Peyer's patch (tissue), 4 donors: ENCODE measurements at regions not wholly inside any gene's neighbourhood (a gene's known extent, or its start where the extent isn't known, plus 50 kb on each side); places are given as distances from the start of the nearest gene placed in this dataset.

Experiments
- CTCF ChIP-seq, 6 experiments: fragments of 450-650 bp in 4 of 6; fragments of 200-600 bp in 2 of 6; sonication (generic) in 1 of 6; IDR thresholded peaks; one replicate each; pipeline ENCODE4 v1.5.1; 2017 to 2019; ENCODE audit warnings: antibody characterized with exemption in 6 of 6, mild to moderate bottlenecking in 3 of 6, moderate library complexity in 1 of 6
- POLR2A ChIP-seq, 2 donors: fragments of 450-650 bp; IDR thresholded peaks; one replicate each; pipeline ENCODE4 v1.5.1; 2017; ENCODE audit warnings: antibody characterized with exemption in 2 of 2, mild to moderate bottlenecking in 2 of 2, moderate library complexity in 2 of 2

DNA sequence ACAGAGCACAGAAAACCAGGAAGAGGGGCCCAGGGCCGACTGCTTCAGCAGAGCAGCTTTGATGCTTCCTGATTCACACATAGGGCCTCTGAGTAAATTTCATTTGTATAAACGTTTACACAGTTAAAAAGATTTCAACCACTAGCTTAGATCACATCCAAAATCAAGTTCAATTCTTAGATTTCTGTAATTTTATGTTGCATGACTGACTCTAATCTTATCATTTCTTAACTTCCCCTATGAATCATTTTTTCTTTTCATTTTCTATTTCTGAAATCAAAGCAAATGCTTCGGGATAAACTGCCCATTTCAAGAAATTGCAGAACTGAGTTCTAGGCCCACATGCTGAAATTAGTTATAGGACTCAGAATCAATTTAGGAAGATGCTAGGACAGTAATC, 224.7 kb downstream of the INHBA start:
- TF ChIP-seq CTCF (IDR thresholded peaks at IDR 0.05) (no peak), POLR2A (IDR thresholded peaks at IDR 0.05) (no peak)
